ENCODE measurements at regions not wholly inside any gene's neighbourhood (a gene's known extent, or its start where the extent isn't known, plus 50 kb on each side); places are given as distances from the start of the nearest gene placed in this dataset.

GRCh38 chr12:77387671-77388070 lies 322.3 kb upstream of the E2F7 start:
- TF ChIP-seq TAF1 (IDR thresholded peaks at IDR 0.05; ENCODE audit: low read depth, low read length) (no peak), POLR2A (IDR thresholded peaks at IDR 0.05; ENCODE audit: low read depth, low read length) (no peak), POLR2AphosphoS5 (IDR thresholded peaks at IDR 0.05; ENCODE audit: low read depth, low read length) (no peak), POU2F2 (IDR thresholded peaks at IDR 0.05; ENCODE audit: low read depth, low read length) (no peak), PAX5 (IDR thresholded peaks at IDR 0.05; ENCODE audit: insufficient read depth, low read length, severe bottlenecking) (no peak), SPI1 (IDR thresholded peaks at IDR 0.05; ENCODE audit: low read depth, low read length) (no peak)
